ENCODE measurements at regions not wholly inside any gene's neighbourhood (a gene's known extent, or its start where the extent isn't known, plus 50 kb on each side); places are given as distances from the start of the nearest gene placed in this dataset.

- intact Hi-C loops (cut with DNase I): no loop called here
These were observed 492.8 kb downstream of the TMEM182 start for GRCh38 chr2:103254611-103255010.

GRCh38 chr2:103264058-103264768 is 502.4 kb downstream of the TMEM182 start:
- no peak for DNase-seq
- intact Hi-C loops (cut with DNase I): no loop called here

More at GRCh38 chr2:103254611-103255010, 492.8 kb downstream of the TMEM182 start:
- no peak for DNase-seq

- DNase-seq: no peak
- intact Hi-C loops (cut with DNase I): no loop called here
These were observed 503.7 kb downstream of the TMEM182 start for GRCh38 chr2:103265521-103265920.

- no peak for DNase-seq
- intact Hi-C loops (cut with DNase I): no loop called here
These were observed 507.1 kb downstream of the TMEM182 start for GRCh38 chr2:103268841-103269498.

- no peak for DNase-seq
- intact Hi-C loops (cut with DNase I): no loop called here
These were observed 515.0 kb downstream of the TMEM182 start for GRCh38 chr2:103276869-103277268.

GRCh38 chr2:103284750-103285149 is 522.9 kb downstream of the TMEM182 start:
- DNase-seq: no peak
- intact Hi-C loops (cut with DNase I): no loop called here

GRCh38 chr2:103285354-103285753 is 523.5 kb downstream of the TMEM182 start:
- intact Hi-C loops (cut with DNase I): no loop called here
- DNase-seq: no peak

GRCh38 chr2:103287746-103288145 is 525.9 kb downstream of the TMEM182 start:
- intact Hi-C loops (cut with DNase I): no loop called here
- no peak for DNase-seq

- intact Hi-C loops (cut with DNase I): no loop called here
- DNase-seq: no peak
These were observed 526.9 kb downstream of the TMEM182 start for GRCh38 chr2:103288696-103289095.

GRCh38 chr2:103289105-103289725 is 527.4 kb downstream of the TMEM182 start:
- intact Hi-C loops (cut with DNase I): no loop called here
- DNase-seq: peak in 6 of 42 donors; percentile 5 to 30 (median 14)

- DNase-seq: no peak
- intact Hi-C loops (cut with DNase I): no loop called here
These were observed 530.7 kb downstream of the TMEM182 start for GRCh38 chr2:103292573-103292972.

- DNase-seq: no peak
- intact Hi-C loops (cut with DNase I): no loop called here
These were observed 531.4 kb downstream of the TMEM182 start for GRCh38 chr2:103293067-103293741.

GRCh38 chr2:103293742-103294077 is 531.9 kb downstream of the TMEM182 start:
- no peak for DNase-seq
- intact Hi-C loops (cut with DNase I): no loop called here

GRCh38 chr2:103294420-103294819 is 532.6 kb downstream of the TMEM182 start:
- intact Hi-C loops (cut with DNase I): no loop called here

GRCh38 chr2:103295591-103295990 is 533.8 kb downstream of the TMEM182 start:
- no peak for DNase-seq
- intact Hi-C loops (cut with DNase I): no loop called here

More at GRCh38 chr2:103294420-103294819, 532.6 kb downstream of the TMEM182 start:
- DNase-seq: no peak

GRCh38 chr2:103324671-103325070 is 562.8 kb downstream of the TMEM182 start:
- intact Hi-C loops (cut with DNase I): no loop called here
- DNase-seq: no peak

GRCh38 chr2:103327386-103327785 is 565.6 kb downstream of the TMEM182 start:
- DNase-seq: no peak
- intact Hi-C loops (cut with DNase I): no loop called here

GRCh38 chr2:103327966-103328365 is 566.1 kb downstream of the TMEM182 start:
- no peak for DNase-seq

GRCh38 chr2:103335403-103335802 is 573.6 kb downstream of the TMEM182 start:
- intact Hi-C loops (cut with DNase I): no loop called here
- DNase-seq: no peak

More at GRCh38 chr2:103327966-103328365, 566.1 kb downstream of the TMEM182 start:
- intact Hi-C loops (cut with DNase I): no loop called here

GRCh38 chr2:103338819-103339218 is 577.0 kb downstream of the TMEM182 start:
- DNase-seq: no peak
- intact Hi-C loops (cut with DNase I): no loop called here

Measured in head of caudate nucleus (tissue), 42 donors.